ENCODE measurements at regions not wholly inside any gene's neighbourhood (a gene's known extent, or its start where the extent isn't known, plus 50 kb on each side); places are given as distances from the start of the nearest gene placed in this dataset.

- no peak for DNase-seq
Measured at GRCh38 chr6:18674346-18674745, 287.2 kb downstream of the RNF144B start.

GRCh38 chr6:18675881-18676280 is 288.7 kb downstream of the RNF144B start:
- DNase-seq, result no peak

- no peak for DNase-seq
Measured at GRCh38 chr6:18676548-18676947, 289.4 kb downstream of the RNF144B start.

GRCh38 chr6:18680842-18681241 is 293.7 kb downstream of the RNF144B start:
- no peak for DNase-seq

GRCh38 chr6:18681832-18682503 is 294.8 kb downstream of the RNF144B start:
- no peak for DNase-seq

- DNase-seq, result no peak
Measured at GRCh38 chr6:18684343-18684742, 297.2 kb downstream of the RNF144B start.

- no peak for DNase-seq
Measured at GRCh38 chr6:18692929-18693685, 306.0 kb downstream of the RNF144B start.

- DNase-seq, result no peak
Measured at GRCh38 chr6:18693881-18694280, 306.7 kb downstream of the RNF144B start.

GRCh38 chr6:18703546-18703945 is 316.4 kb downstream of the RNF144B start:
- DNase-seq, result no peak

- no peak for DNase-seq
Measured at GRCh38 chr6:18707714-18708439, 320.7 kb downstream of the RNF144B start.

- no peak for DNase-seq
Measured at GRCh38 chr6:18712595-18712994, 325.4 kb downstream of the RNF144B start.

- DNase-seq, result no peak
Measured at GRCh38 chr6:18720075-18720474, 332.9 kb downstream of the RNF144B start.

GRCh38 chr6:18724056-18724455 is 336.9 kb downstream of the RNF144B start:
- DNase-seq, result no peak

GRCh38 chr6:18725449-18725848 is 338.3 kb downstream of the RNF144B start:
- DNase-seq, result no peak

- no peak for DNase-seq
Measured at GRCh38 chr6:18733921-18734550, 346.9 kb downstream of the RNF144B start.

- no peak for DNase-seq
Measured at GRCh38 chr6:18741741-18742140, 354.6 kb downstream of the RNF144B start.

- no peak for DNase-seq
Measured at GRCh38 chr6:18742406-18742805, 355.3 kb downstream of the RNF144B start.

GRCh38 chr6:18746727-18747126 is 359.6 kb downstream of the RNF144B start:
- DNase-seq, result no peak

- DNase-seq, result no peak
Measured at GRCh38 chr6:18748314-18748713, 361.2 kb downstream of the RNF144B start.

- no peak for DNase-seq
Measured at GRCh38 chr6:18752278-18753068, 365.3 kb downstream of the RNF144B start.

GRCh38 chr6:18753076-18753475 is 365.9 kb downstream of the RNF144B start:
- DNase-seq, result no peak

- no peak for DNase-seq
Measured at GRCh38 chr6:18763086-18763485, 375.9 kb downstream of the RNF144B start.

GRCh38 chr6:18784794-18785193 is 397.6 kb downstream of the RNF144B start:
- DNase-seq, result no peak
